PC-3 (cell line): ENCODE measurements at regions not wholly inside any gene's neighbourhood (a gene's known extent, or its start where the extent isn't known, plus 50 kb on each side); places are given as distances from the start of the nearest gene placed in this dataset.

Source experiments
- ATAC-seq: fragments of 200-7000 bp; cut with Tn5 transposase; 2 replicates; pipeline ENCODE4 v1.9.1; 2020; ENCODE audit warnings: mild to moderate bottlenecking, moderate library complexity
- BruUV-seq: library from RNA; stranded (reverse); fragments of 400-500 nt; replicated peaks from 2 replicates; lab custom pipeline; 2021; lab: Mats Ljungman, UMichigan
- CTCF ChIA-PET: fragments of 300-600 bp; sonication (Branson Sonifier 250); formaldehyde crosslinking; loops from one replicate; lab custom pipeline; 2022; ENCODE audit warnings: antibody characterized with exemption; lab: Charles Lee
- POLR2A ChIA-PET: fragments of 300-600 bp; sonication (Branson Sonifier 250); formaldehyde crosslinking; loops from one replicate; lab custom pipeline; 2022; ENCODE audit warnings: antibody characterized with exemption; ENCODE audit not compliant: unreplicated experiment; lab: Charles Lee
- DNase-seq: peaks from one replicate; pipeline ENCODE4 v3.0.0-alpha.2; 2015
- H2AFZ ChIP-seq: fragments of 300-600 bp; sonication (generic); 2 replicates; pipeline ENCODE4 v1.6.0; 2016; ENCODE audit warnings: antibody characterized with exemption, low read length
- H3F3A ChIP-seq: fragments of 300-600 bp; sonication (generic); one replicate; pipeline ENCODE4 v1.6.0; 2017; ENCODE audit warnings: antibody characterized with exemption, low read length, control low read depth, mild to moderate bottlenecking; ENCODE audit not compliant: unreplicated experiment
- H3K27ac ChIP-seq: fragments of 300-600 bp; sonication (generic); 2 replicates; pipeline ENCODE4 v1.5.1; 2016; ENCODE audit warnings: mild to moderate bottlenecking, low read length
- H3K27me3 ChIP-seq: fragments of 300-600 bp; sonication (generic); 2 replicates; pipeline ENCODE4 v1.6.1; 2016; ENCODE audit warnings: low read length, mixed read lengths
- H3K36me3 ChIP-seq: fragments of 300-600 bp; sonication (generic); 2 replicates; pipeline ENCODE4 v1.6.1; 2016; ENCODE audit warnings: low read depth, mixed run types, low read length, mixed read lengths
- H3K4me1 ChIP-seq: fragments of 300-600 bp; sonication (generic); 2 replicates; pipeline ENCODE4 v1.5.1; 2016; ENCODE audit warnings: low read length; ENCODE audit not compliant: insufficient read depth
- H3K4me2 ChIP-seq: fragments of 300-600 bp; sonication (generic); 2 replicates; pipeline ENCODE4 v1.6.0; 2016; ENCODE audit warnings: low read length
- H3K4me3 ChIP-seq: fragments of 300-600 bp; sonication (generic); 2 replicates; pipeline ENCODE4 v1.5.1; 2016; ENCODE audit warnings: mild to moderate bottlenecking, low read length, mixed read lengths
- H3K79me2 ChIP-seq: fragments of 300-600 bp; sonication (generic); 2 replicates; pipeline ENCODE4 v1.6.1; 2017; ENCODE audit warnings: low read length, mixed read lengths
- H3K9ac ChIP-seq: fragments of 300-600 bp; sonication (generic); 2 replicates; pipeline ENCODE4 v1.6.0; 2016; ENCODE audit warnings: mild to moderate bottlenecking, low read length
- H3K9me2 ChIP-seq: fragments of 300-600 bp; sonication (generic); replicated peaks from 2 replicates; pipeline ENCODE4 v1.6.1; 2016; ENCODE audit warnings: mixed run types, low read length, mixed read lengths
- H3K9me3 ChIP-seq: fragments of 300-600 bp; sonication (generic); 2 replicates; pipeline ENCODE4 v1.6.1; 2016; ENCODE audit warnings: low read length, mixed read lengths
- H4K20me1 ChIP-seq: fragments of 300-600 bp; sonication (generic); 2 replicates; pipeline ENCODE4 v1.6.1; 2016; ENCODE audit warnings: low read length, mixed read lengths
- EZH2 ChIP-seq: fragments of 300-600 bp; sonication (generic); IDR thresholded peaks from one replicate; pipeline ENCODE4 v1.6.1; 2017; ENCODE audit warnings: antibody characterized with exemption, mild to moderate bottlenecking, low read length; ENCODE audit not compliant: unreplicated experiment
- EZH2phosphoT487 ChIP-seq: fragments of 300-600 bp; sonication (generic); IDR thresholded peaks from 2 replicates; pipeline ENCODE4 v1.6.1; 2018; ENCODE audit warnings: mild to moderate bottlenecking, antibody characterized with exemption, low read length, borderline replicate concordance
- intact Hi-C: fragments of 100-400 bp; cut with micrococcal nuclease; formaldehyde crosslinking; loops from 2 replicates; pipeline ENCODE4 v1.9.0; 2023
- TF ChIP-seq, protein P1 (sequence below): fragments of 300-600 bp; sonication (generic); conservative IDR thresholded peaks from 2 replicates; pipeline ENCODE4 v1.5.1; 2017; ENCODE audit warnings: antibody characterized with exemption, low read depth, mild to moderate bottlenecking, low read length

DNA sequence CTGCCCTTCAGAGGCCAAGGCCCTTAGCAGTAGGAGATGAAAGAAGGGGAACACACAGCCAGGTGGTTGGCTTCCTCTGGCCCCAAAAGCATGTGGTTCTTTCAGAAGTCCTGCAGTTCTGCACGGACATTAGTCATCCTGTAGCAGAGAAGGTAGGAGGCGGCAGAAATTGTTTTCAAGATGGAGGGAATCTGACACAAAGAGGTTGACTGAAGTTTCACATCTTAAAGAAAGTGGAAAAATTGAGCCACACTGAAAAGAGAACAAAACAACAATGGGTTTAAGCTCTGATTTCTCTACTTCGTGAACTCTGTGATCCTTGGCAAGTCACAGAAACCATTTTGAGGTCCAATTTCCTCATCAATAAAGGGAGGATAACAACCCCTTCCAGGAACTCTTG lies 125.3 kb upstream of the DNAH14 start:
- POLR2A ChIA-PET = no interaction called here

DNA sequence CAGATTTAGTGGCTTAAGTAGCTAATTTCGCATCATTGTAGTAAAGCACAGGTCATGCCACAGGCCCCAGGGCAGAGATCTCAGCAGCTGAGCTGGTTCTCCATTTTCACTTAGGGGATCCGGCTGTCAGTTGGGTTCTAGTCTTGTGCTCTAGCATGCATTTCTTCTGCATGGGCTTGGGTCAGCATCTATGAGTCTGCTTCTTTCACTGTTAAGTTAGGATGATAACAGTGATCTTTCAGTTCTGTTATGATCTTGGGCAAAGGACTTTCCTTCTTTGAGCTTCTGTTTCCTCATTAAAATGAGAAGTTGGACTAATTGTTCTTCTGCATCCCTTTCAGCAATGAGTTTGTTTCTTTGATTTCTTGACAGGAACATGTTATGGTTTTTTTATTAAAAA lies 123.6 kb upstream of the DNAH14 start:
- Histone ChIP-seq H3K9me3 (0 out of 2 replicates have a peak, but pooled peaks cover 3% of the 10 kb centered on the region), H3K4me3 (no peak overlapping the region), H2AFZ (no peak overlapping the region), H4K20me1 (no peaks in the 10 kb centered on the region), H3K9me2 (no peaks in the 10 kb centered on the region), H3F3A (no peaks in the 10 kb centered on the region), H3K9ac (no peak overlapping the region), H3K27ac (no peak overlapping the region), H3K4me2 (no peak overlapping the region), H3K4me1 (no peaks in the 10 kb centered on the region), H3K27me3 (no peaks in the 10 kb centered on the region), H3K79me2 (no peaks in the 10 kb centered on the region), H3K36me3 (no peaks in the 10 kb centered on the region)
- BruUV-seq = no TSS peak
- DNase-seq (no peak), ATAC-seq (no peak)
- ChIA-PET POLR2A (no interaction called here), CTCF (no interaction called here)
- intact Hi-C loops = no loop called here
- TF ChIP-seq EZH2 (no peak), EZH2phosphoT487 (no peak)
- TF ChIP-seq, protein P1, sequence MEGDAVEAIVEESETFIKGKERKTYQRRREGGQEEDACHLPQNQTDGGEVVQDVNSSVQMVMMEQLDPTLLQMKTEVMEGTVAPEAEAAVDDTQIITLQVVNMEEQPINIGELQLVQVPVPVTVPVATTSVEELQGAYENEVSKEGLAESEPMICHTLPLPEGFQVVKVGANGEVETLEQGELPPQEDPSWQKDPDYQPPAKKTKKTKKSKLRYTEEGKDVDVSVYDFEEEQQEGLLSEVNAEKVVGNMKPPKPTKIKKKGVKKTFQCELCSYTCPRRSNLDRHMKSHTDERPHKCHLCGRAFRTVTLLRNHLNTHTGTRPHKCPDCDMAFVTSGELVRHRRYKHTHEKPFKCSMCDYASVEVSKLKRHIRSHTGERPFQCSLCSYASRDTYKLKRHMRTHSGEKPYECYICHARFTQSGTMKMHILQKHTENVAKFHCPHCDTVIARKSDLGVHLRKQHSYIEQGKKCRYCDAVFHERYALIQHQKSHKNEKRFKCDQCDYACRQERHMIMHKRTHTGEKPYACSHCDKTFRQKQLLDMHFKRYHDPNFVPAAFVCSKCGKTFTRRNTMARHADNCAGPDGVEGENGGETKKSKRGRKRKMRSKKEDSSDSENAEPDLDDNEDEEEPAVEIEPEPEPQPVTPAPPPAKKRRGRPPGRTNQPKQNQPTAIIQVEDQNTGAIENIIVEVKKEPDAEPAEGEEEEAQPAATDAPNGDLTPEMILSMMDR = no peak

More for the DNA sequence above, 125.3 kb upstream of the DNAH14 start:
- H3F3A ChIP-seq = no peaks in the 10 kb centered on the region
- H3K9ac ChIP-seq = no peak overlapping the region
- no peak overlapping the region for H2AFZ ChIP-seq
- H3K9me2 ChIP-seq = no peaks in the 10 kb centered on the region
- H3K4me3 ChIP-seq = no peak overlapping the region
- CTCF ChIA-PET = interaction anchor here (0.7 kb wide), 1 partner anchor 118 kb away, joined by 3 read pairs; no protein-coding TSS in a partner anchor
- 0 out of 2 replicates have a peak, but pooled peaks cover 1% of the 10 kb centered on the region for H3K9me3 ChIP-seq
- DNase-seq (no peak), ATAC-seq (no peak)
- intact Hi-C loops = no loop called here
- H3K4me1 ChIP-seq = no peaks in the 10 kb centered on the region
- H3K27me3 ChIP-seq = no peaks in the 10 kb centered on the region
- no peak overlapping the region for H3K4me2 ChIP-seq
- H3K27ac ChIP-seq = no peak overlapping the region
- no peaks in the 10 kb centered on the region for H3K36me3 ChIP-seq
- no peaks in the 10 kb centered on the region for H3K79me2 ChIP-seq
- H4K20me1 ChIP-seq = no peaks in the 10 kb centered on the region
- no TSS peak for BruUV-seq
- TF ChIP-seq, protein P1 = no peak
- TF ChIP-seq EZH2phosphoT487 (no peak), EZH2 (no peak)

DNA sequence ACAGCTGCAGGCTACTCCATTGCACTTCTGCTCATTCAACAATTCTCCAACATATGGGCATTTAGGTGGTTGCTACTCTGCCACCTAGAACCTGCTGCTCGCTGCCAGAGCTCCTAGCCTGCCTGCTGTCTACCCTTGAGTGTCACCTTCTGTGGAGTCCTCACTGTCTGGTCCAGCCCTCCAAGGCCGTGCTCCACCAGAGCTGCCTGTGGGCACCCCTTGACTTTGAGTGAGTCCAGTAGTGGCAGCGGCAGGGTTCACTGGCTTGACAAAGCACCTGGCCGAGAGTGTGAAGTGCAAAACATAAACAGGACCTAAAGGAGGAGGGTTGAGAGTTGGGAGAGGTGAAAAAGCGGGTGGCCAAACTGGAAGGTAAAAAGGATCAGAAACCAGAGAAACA lies 120.3 kb upstream of the DNAH14 start:
- Histone ChIP-seq H4K20me1 (no peaks in the 10 kb centered on the region), H3F3A (no peaks in the 10 kb centered on the region), H3K79me2 (no peaks in the 10 kb centered on the region), H3K9me3 (0 out of 2 replicates have a peak, but pooled peaks cover 3% of the 10 kb centered on the region), H3K27me3 (no peaks in the 10 kb centered on the region), H3K9ac (no peak overlapping the region), H3K9me2 (no peaks in the 10 kb centered on the region), H3K4me3 (no peak overlapping the region), H3K4me1 (no peaks in the 10 kb centered on the region), H3K4me2 (no peak overlapping the region), H3K27ac (no peak overlapping the region), H2AFZ (no peak overlapping the region), H3K36me3 (no peaks in the 10 kb centered on the region)
- DNase-seq (no peak), ATAC-seq (no peak)
- ChIA-PET CTCF (no interaction called here), POLR2A (no interaction called here)
- BruUV-seq = no TSS peak
- intact Hi-C loops = no loop called here
- TF ChIP-seq, protein P1 = no peak
- TF ChIP-seq EZH2phosphoT487 = no peak
- TF ChIP-seq EZH2 = no peak
